Liver (tissue), 8 donors: ENCODE measurements at regions not wholly inside any gene's neighbourhood (a gene's known extent, or its start where the extent isn't known, plus 50 kb on each side); places are given as distances from the start of the nearest gene placed in this dataset.

Source experiments
- DNase-seq: peaks from one replicate; pipeline ENCODE4 v3.0.0-alpha.2; 2017; ENCODE audit warnings: low spot score
- H3K27ac ChIP-seq, 2 donors: one replicate each; pipeline ENCODE4 v1.7.0; 2013; ENCODE audit warnings: inconsistent platforms in 2 of 2, low read length in 2 of 2, control low read depth in 1 of 2, low read depth in 1 of 2, mild to moderate bottlenecking in 1 of 2
- H3K27me3 ChIP-seq, 4 donors: one replicate each; pipeline versions ENCODE4 v1.6.1 to v1.7.0; 2013; ENCODE audit warnings: low read length in 3 of 4, inconsistent platforms in 1 of 4, mild to moderate bottlenecking in 1 of 4, moderate library complexity in 1 of 4; ENCODE audit not compliant: control insufficient read depth in 4 of 4, insufficient read depth in 4 of 4
- H3K36me3 ChIP-seq, 4 donors: one replicate each; pipeline versions ENCODE4 v1.6.1 to v1.7.0; 2013; ENCODE audit warnings: low read length in 3 of 4, mild to moderate bottlenecking in 3 of 4, low read depth in 1 of 4, moderate library complexity in 1 of 4; ENCODE audit not compliant: control insufficient read depth in 4 of 4, insufficient read depth in 3 of 4
- H3K4me1 ChIP-seq, 4 donors: one replicate each; pipeline versions ENCODE4 v1.6.1 to v1.7.0; 2013; ENCODE audit warnings: low read length in 3 of 4, mild to moderate bottlenecking in 3 of 4, moderate library complexity in 1 of 4; ENCODE audit not compliant: control insufficient read depth in 4 of 4, insufficient read depth in 4 of 4
- H3K4me3 ChIP-seq, 3 donors: one replicate each; pipeline versions ENCODE4 v1.6.1 to v1.7.0; 2013; ENCODE audit warnings: low read length in 3 of 3, control low read depth in 1 of 3, low read depth in 1 of 3, mild to moderate bottlenecking in 1 of 3
- H3K9ac ChIP-seq, 2 donors: one replicate each; pipeline ENCODE4 v1.7.0; 2013; ENCODE audit warnings: low read length in 2 of 2, mild to moderate bottlenecking in 2 of 2, moderate library complexity in 2 of 2, control low read depth in 1 of 2, low read depth in 1 of 2
- H3K9me3 ChIP-seq, 4 donors: one replicate each; pipeline versions ENCODE4 v1.6.1 to v1.7.0; 2013; ENCODE audit warnings: low read length in 3 of 4; ENCODE audit not compliant: control insufficient read depth in 4 of 4
- ATF3 ChIP-seq: IDR thresholded peaks from 2 replicates; pipeline ENCODE4 v1.6.1; 2016; ENCODE audit warnings: antibody characterized with exemption
- CTCF ChIP-seq: fragments of 150-350 bp; IDR thresholded peaks from 2 replicates; pipeline ENCODE4 v1.5.1; 2017; ENCODE audit warnings: improper control_type of control experiment, low read depth, low read length; ENCODE audit not compliant: missing input control
- EGR1 ChIP-seq, 2 donors: IDR thresholded peaks; 2 replicates each; pipeline ENCODE4 v1.6.1; 2016 to 2018; ENCODE audit warnings: antibody characterized with exemption in 2 of 2, low read depth in 2 of 2
- FOXA1 ChIP-seq: IDR thresholded peaks from 2 replicates; pipeline ENCODE4 v1.6.1; 2016; ENCODE audit warnings: antibody characterized with exemption
- FOXA2 ChIP-seq: IDR thresholded peaks from 2 replicates; pipeline ENCODE4 v1.6.1; 2016; ENCODE audit warnings: antibody characterized with exemption
- GABPA ChIP-seq, 2 donors: IDR thresholded peaks in 1 of 2; conservative IDR thresholded peaks in 1 of 2; 2 replicates each; pipeline ENCODE4 v1.6.1; 2016; ENCODE audit warnings: antibody characterized with exemption in 2 of 2, mild to moderate bottlenecking in 1 of 2, moderate library complexity in 1 of 2
- HNF4A ChIP-seq, 2 donors: conservative IDR thresholded peaks; 2 replicates each; pipeline ENCODE4 v1.6.1; 2016; ENCODE audit warnings: antibody characterized with exemption in 2 of 2, mild to moderate bottlenecking in 2 of 2
- HNF4G ChIP-seq: IDR thresholded peaks from 2 replicates; pipeline ENCODE4 v1.6.1; 2016; ENCODE audit warnings: antibody characterized with exemption
- JUND ChIP-seq, 2 donors: IDR thresholded peaks; 2 replicates each; pipeline ENCODE4 v1.6.1; 2016; ENCODE audit warnings: antibody characterized with exemption in 2 of 2
- MAX ChIP-seq: IDR thresholded peaks from 2 replicates; pipeline ENCODE4 v1.6.1; 2016; ENCODE audit warnings: antibody characterized with exemption
- NR2F2 ChIP-seq: IDR thresholded peaks from 2 replicates; pipeline ENCODE4 v1.6.1; 2016; ENCODE audit warnings: antibody characterized with exemption
- RAD21 ChIP-seq, 2 donors: IDR thresholded peaks; 2 replicates each; pipeline ENCODE4 v1.6.1; 2016; ENCODE audit warnings: antibody characterized with exemption in 2 of 2, mild to moderate bottlenecking in 2 of 2
- REST ChIP-seq: IDR thresholded peaks from 2 replicates; pipeline ENCODE4 v1.6.1; 2016; ENCODE audit warnings: antibody characterized with exemption, mild to moderate bottlenecking
- RXRA ChIP-seq, 2 donors: IDR thresholded peaks; 2 replicates each; pipeline ENCODE4 v1.6.1; 2017 to 2018; ENCODE audit warnings: antibody characterized with exemption in 2 of 2, mild to moderate bottlenecking in 1 of 2
- SP1 ChIP-seq: IDR thresholded peaks from 2 replicates; pipeline ENCODE4 v1.6.1; 2018; ENCODE audit warnings: antibody characterized with exemption, mild to moderate bottlenecking
- TAF1 ChIP-seq: conservative IDR thresholded peaks from 2 replicates; pipeline ENCODE4 v1.6.1; 2016; ENCODE audit warnings: antibody characterized with exemption, mild to moderate bottlenecking
- YY1 ChIP-seq: IDR thresholded peaks from 2 replicates; pipeline ENCODE4 v1.6.1; 2016; ENCODE audit warnings: antibody characterized with exemption, mild to moderate bottlenecking
- ZBTB33 ChIP-seq: IDR thresholded peaks from 2 replicates; pipeline ENCODE4 v1.6.1; 2016; ENCODE audit warnings: antibody characterized with exemption
- WGBS: extraction: QIAGEN DNeasy Blood & Tissue Kit; methylation state at CpG from one replicate; pipeline ENCODE4 v1.1.7; 2013; 5-methylcytosine and 5-hydroxymethylcytosine counted together
- donor health status: healthy.
- donor health status: healthy.
- donor health status: healthy.
- donor health status: healthy.
- donor health status: healthy.

- Histone ChIP-seq H3K4me1 (peaks cover 5 to 38% (median 28%) of the 10 kb centered on the region in 4 donors), H3K9me3 (no peaks in the 10 kb centered on the region), H3K4me3 (no peak overlapping the region), H3K27me3 (no peaks in the 10 kb centered on the region), H3K9ac (no peak overlapping the region), H3K27ac (no peak overlapping the region), H3K36me3 (no peaks in the 10 kb centered on the region)
- 93% methylated on average over 8 of the region's 8 CpGs for WGBS
- TF ChIP-seq MAX (no peak), FOXA1 (no peak), ATF3 (no peak), FOXA2 (no peak), ZBTB33 (no peak), HNF4G (no peak), YY1 (no peak), JUND (IDR thresholded peaks at IDR 0.05) (no peak), REST (no peak)
- no peak for DNase-seq
These were observed 170.6 kb upstream of the CIBAR2 start for GRCh38 chr16:85282842-85283241.

- TF ChIP-seq ATF3 (no peak), CTCF (no peak), JUND (IDR thresholded peaks at IDR 0.05) (no peak), NR2F2 (no peak), ZBTB33 (no peak), RAD21 (IDR thresholded peaks at IDR 0.05) (no peak), EGR1 (IDR thresholded peaks at IDR 0.05; ENCODE audit: low read depth in 2 of 2) (no peak), MAX (no peak), RXRA (IDR thresholded peaks at IDR 0.05) (no peak), YY1 (no peak), GABPA (IDR thresholded peaks at IDR 0.05 in 1 of 2, conservative IDR thresholded peaks at IDR 0.05 in 1 of 2) (no peak), FOXA2 (no peak), HNF4G (no peak), SP1 (no peak), TAF1 (no peak), HNF4A (conservative IDR thresholded peaks at IDR 0.05) (no peak)
- no peaks in the 10 kb centered on the region for H3K9me3 ChIP-seq
- no peaks in the 10 kb centered on the region for H3K27me3 ChIP-seq
- 94% methylated on average over 22 of the region's 22 CpGs for WGBS
- no peak overlapping the region for H3K4me3 ChIP-seq
- no peak overlapping the region for H3K9ac ChIP-seq
- no peak for DNase-seq
- no peaks in the 10 kb centered on the region for H3K36me3 ChIP-seq
- no peak overlapping the region for H3K27ac ChIP-seq
- H3K4me1 ChIP-seq = peaks cover 6 to 38% (median 27%) of the 10 kb centered on the region in 4 donors
These were observed 171.2 kb upstream of the CIBAR2 start for GRCh38 chr16:85283305-85284050.
